ENCODE measurements at regions not wholly inside any gene's neighbourhood (a gene's known extent, or its start where the extent isn't known, plus 50 kb on each side); places are given as distances from the start of the nearest gene placed in this dataset.

DNA sequence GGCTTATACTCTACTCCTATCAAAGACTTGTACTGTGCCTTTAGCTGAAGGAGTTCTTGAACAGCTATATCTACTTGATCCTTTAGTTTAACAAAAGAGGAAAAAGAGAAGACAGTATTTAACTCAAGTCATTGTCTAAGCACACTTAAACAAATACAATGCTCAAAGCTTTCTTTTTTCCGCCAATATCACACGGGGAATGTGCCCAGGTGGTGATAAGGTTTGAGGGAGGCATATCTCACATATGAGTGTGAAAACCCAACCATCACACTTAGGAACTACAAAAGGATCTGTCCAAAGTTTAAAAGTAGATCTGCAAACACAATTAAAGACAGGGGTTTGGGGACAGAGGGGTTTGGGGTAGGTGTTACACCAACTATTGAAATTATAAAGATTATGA is 59.0 kb upstream of the SLC30A10 start:
- Histone ChIP-seq H3K4me3 (no peak overlapping the region), H3K27ac (no peak overlapping the region)
- no peak for DNase-seq (ENCODE audit: low spot score)
- TF ChIP-seq CTCF (IDR thresholded peaks at IDR 0.05): no peak

GRCh38 chr1:219985169-219985568 is 56.8 kb upstream of the SLC30A10 start:
- no peak overlapping the region for H3K27ac ChIP-seq
- no peak overlapping the region for H3K4me3 ChIP-seq
- DNase-seq (ENCODE audit: low spot score): no peak
- TF ChIP-seq CTCF (IDR thresholded peaks at IDR 0.05): no peak

All from coronary artery (tissue), 2 donors.